ENCODE measurements at regions not wholly inside any gene's neighbourhood (a gene's known extent, or its start where the extent isn't known, plus 50 kb on each side); places are given as distances from the start of the nearest gene placed in this dataset.

GRCh38 chr11:15557457-15558230 is 442.9 kb downstream of the INSC start:
- in situ Hi-C loops (cut with HindIII; ENCODE audit: extremely low pct_ligation_motif_present, low pct_unique_long_range_greater_than_20kb) = no loop called here
- BruUV-seq (replicated peaks) = no TSS peak

More at GRCh38 chr11:15557457-15558230, 442.9 kb downstream of the INSC start:
- no peak overlapping the region for H2AFZ ChIP-seq (ENCODE audit: low read length)
- no peak overlapping the region for H3K27ac ChIP-seq (ENCODE audit: extremely low read length, insufficient read depth, low read length)
- H3K36me3 ChIP-seq (replicated peaks in 1 of 2; ENCODE audit: control insufficient read depth in 1 of 2, insufficient read depth in 2 of 2, low read length in 2 of 2) = no peaks in the 10 kb centered on the region
- H3K27me3 ChIP-seq (ENCODE audit: control insufficient read depth in 1 of 2, insufficient read depth in 2 of 2, low read length in 2 of 2) = no peaks in the 10 kb centered on the region; a peak in 1 of 5 replicates
- H3K4me2 ChIP-seq (ENCODE audit: low read depth, low read length) = no peak overlapping the region
- intact Hi-C loops (cut with micrococcal nuclease; ENCODE audit: unreplicated experiment) = no loop called here
- H3K9me3 ChIP-seq (ENCODE audit: low read length) = no peaks in the 10 kb centered on the region
- H3K4me3 ChIP-seq (replicated peaks in 1 of 3; ENCODE audit: insufficient read depth in 1 of 3, low read depth in 2 of 3, low read length in 3 of 3) = no peak overlapping the region
- H3K9ac ChIP-seq (ENCODE audit: insufficient read depth, low read depth, low read length) = no peak overlapping the region
- TF ChIP-seq ZZZ3 (CRISPR knock-in tag; IDR thresholded peaks at IDR 0.05; ENCODE audit: borderline replicate concordance) = no peak
- no peak for TF ChIP-seq ZNF770 (CRISPR knock-in tag; IDR thresholded peaks at IDR 0.05)
- TF ChIP-seq, protein P1, sequence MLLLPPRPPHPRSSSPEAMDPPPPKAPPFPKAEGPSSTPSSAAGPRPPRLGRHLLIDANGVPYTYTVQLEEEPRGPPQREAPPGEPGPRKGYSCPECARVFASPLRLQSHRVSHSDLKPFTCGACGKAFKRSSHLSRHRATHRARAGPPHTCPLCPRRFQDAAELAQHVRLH (CRISPR knock-in tag; IDR thresholded peaks at IDR 0.05; ENCODE audit: borderline replicate concordance, low read depth) = no peak
- ChIA-PET CTCF (ENCODE audit: low intra/inter-chr PET ratio, low total read pairs) (no interaction called here), POLR2A (no interaction called here)
- ATAC-seq (no peak), FAIRE-seq (no peak), DNase-seq (ENCODE audit: low spot score) (no peak)
- H3K79me2 ChIP-seq (ENCODE audit: insufficient read depth, low read length) = no peaks in the 10 kb centered on the region
- 10% methylated on average over 2 of the region's 2 CpGs for WGBS (ENCODE audit: low lambda C conversion rate)
- no peaks in the 10 kb centered on the region for H4K20me1 ChIP-seq (ENCODE audit: insufficient read depth, low read length)
- H3K4me1 ChIP-seq (ENCODE audit: insufficient read depth, low read length) = no peaks in the 10 kb centered on the region
